Stimulated activated CD8-positive, alpha-beta memory T cell treated with anti-CD3 and anti-CD28 coated beads, Interleukin-4, amount 100 ng/mL, for 4 hours (primary cell): ENCODE measurements at regions not wholly inside any gene's neighbourhood (a gene's known extent, or its start where the extent isn't known, plus 50 kb on each side); places are given as distances from the start of the nearest gene placed in this dataset.
"Not testable (repeated sequence)": the region's sequence is repeated elsewhere in the genome, so short reads cannot be mapped to it uniquely, and the experiment has no call there.

ENCODE experiments used
- DNase-seq, 2 donors: peaks; one replicate each; pipeline ENCODE4 v3.0.0-alpha.2; 2020; ENCODE audit warnings: low read depth in 2 of 2, low spot score in 1 of 2

DNA sequence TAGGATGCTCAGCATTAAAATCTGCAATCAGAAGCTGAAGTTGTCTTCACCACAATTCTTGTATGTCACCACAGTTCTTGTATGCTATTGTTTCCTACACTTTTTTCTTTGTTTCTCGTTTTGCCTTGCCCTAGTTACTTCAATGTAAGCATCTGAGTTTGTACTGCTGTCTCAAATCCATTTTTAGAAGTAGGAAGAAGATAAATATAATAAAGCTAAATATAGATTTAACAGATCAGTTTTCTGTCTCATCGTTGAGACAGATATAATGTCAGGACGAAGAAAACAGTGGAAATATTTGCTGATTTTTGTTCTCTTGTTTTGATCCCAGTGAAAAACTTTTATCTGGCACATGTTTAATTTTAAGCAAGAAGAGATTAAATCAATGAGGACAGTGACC is 318.0 kb downstream of the QKI start:
- DNase-seq, result no peak

DNA sequence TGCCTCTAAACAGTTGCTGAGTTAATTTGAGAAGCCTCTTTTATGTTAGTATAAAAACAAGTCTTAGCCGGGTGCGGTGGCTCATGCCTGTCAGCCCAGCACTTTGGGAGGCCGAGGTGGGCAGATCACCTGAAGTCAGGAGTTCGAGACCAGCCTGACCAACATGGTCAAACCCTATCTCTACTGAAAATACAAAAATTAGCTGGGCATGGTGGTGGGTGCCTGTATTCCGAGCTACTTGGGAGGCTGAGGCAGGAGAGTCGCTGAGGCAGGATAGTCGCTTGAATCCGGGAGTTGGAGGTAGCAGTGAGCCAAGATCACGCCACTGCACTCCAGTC is 317.5 kb downstream of the QKI start:
- DNase-seq, result not testable (repeated sequence)

DNA sequence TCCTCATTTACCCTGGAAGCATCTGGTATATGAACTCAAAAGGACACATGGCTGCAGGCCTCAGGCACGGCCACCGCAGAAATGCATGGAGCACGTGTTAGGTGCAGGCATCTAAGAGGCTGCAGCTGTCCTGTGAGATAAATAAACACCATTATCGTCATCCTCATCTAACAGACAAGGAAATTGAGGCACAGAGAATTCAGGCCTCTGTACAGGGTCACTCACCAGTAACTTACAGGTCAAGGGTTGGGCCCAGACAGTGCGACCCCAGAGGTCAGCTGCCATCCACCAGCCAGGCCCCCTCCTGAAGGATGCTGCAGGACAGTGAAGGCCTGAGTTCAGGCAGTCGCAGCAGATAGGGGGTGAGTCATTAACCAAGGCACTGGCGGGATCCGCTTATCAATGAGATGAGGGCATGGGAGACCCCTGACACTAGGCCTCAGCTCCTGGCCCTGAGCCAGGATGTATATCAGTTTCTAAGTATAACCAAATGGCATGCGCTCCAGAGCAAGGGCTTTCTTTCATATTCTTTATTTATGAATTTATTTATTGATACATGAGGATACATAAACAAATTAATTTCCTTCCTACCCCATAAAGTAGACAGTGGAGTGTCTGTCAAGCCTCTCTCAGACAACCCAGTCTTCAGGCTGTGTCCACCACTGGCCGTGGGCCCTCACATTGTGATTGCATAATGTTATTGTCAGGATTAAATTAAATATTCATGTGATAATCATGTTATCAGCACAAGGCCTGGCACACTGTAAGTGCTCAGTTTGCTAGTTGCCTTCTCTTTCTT is 316.9 kb downstream of the QKI start:
- DNase-seq, result no peak

DNA sequence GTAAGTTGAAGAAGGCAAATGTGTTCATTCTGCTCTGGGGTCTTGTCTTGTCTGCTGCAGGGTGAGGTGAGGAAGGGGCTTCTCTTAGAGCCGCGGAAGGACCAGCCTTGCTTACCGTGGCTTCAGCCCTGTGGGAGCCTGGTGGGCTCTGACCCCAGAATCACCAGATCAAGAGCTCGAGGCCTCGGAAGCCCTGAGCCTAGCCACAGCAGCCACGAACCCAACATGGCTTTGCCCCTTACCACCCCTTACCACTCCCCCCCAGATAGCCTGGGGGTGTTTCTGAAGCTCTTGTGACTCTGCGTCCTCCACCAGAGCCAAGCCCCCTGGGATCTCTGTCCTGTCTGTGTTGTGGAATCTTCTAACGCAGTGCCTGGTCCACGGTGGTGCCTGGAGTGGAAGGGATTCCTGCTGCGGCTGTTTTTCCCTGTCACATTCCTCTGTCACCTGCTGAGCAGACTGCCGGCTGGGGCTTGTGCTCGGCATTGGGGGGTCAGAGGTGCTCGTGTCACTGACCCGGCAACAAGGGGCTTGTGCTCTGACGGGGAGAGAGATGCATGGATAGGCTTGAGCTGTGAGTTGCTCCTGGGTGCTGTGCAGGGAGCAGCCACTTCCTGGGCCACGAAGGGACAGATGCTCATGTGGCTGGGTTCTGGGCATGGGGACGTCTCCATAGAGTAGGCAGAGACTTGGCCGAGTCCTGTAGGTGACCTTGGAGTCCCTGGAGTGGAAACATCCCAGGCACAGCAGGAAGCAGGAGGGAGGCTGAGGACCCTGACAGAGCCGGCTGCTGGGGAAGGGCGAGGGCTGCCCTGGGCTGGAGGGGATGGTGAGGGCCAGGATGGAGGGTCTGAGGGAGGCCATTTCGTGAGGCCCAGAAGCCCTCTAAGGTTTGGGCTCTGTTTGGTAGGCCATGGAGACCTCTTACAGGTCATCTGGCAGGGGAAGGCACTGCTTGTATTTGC is 316.0 kb downstream of the QKI start:
- DNase-seq, result no peak

DNA sequence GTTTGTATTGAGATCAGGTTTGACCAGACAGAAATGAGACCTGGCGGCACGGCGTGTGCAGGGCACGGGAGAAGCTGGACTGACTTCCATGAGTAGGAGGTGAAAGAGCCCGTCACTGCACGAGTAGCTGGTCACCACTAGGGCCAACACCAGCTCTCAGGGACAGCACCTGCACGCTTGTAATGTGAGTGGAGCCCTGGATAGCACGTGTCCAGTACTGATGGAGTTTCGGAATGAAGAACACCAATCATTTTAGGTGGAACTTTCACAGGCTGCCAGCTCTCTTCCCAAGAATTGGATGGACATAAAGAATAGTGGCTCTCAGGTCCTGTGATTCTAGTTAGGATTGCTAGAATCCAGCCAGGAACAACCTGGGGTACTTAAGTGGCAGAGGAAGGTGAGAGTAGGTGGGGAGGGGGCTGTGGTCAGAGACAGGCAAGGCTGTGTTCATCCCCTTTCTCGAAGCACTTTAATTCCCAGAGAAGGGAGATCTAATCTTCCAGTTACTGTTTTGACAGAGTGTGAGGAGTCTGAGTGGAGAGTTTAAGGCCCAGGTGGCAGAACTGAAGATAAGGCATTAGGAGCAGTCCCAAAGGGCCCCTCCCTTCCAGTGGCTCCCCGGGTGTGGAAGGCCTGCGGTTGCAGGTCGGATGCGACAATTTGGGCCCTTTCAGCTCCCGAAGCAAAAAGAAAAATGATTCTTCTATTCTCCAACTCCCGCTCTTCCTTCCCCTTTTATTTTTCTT is 314.8 kb downstream of the QKI start:
- no peak for DNase-seq

DNA sequence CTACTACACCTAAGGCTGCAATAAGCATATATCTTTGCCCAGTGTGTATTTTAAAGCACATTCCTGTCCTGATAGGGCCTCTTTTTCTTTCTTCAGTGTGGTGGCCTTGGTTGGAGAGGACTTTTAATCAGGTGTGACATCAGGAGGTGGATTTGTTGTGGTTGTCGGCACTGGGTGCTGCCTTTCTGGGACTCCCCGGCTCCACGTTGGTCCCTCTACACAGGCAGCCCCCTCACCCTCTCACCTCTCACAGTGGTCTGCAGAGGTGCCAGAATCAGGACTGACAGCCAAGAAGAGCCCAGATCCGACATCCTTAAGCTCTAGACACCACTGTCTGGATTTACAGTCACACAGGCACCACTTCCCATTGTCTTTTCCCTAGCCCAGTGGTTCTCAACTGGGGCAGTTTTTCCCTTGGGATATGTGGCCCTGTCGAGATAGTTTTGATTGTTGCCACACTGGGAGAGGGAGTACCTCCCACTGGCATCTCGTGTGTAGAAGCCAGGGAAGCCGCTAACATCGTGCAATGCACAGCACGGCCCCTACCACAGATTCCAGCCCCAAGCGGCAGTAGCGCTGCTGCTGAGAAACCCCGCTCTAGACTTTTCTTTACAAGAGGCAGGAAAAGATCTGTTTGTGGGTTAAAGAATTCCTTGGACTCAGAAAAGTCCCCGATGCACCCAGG is 314.1 kb downstream of the QKI start:
- DNase-seq, result no peak

DNA sequence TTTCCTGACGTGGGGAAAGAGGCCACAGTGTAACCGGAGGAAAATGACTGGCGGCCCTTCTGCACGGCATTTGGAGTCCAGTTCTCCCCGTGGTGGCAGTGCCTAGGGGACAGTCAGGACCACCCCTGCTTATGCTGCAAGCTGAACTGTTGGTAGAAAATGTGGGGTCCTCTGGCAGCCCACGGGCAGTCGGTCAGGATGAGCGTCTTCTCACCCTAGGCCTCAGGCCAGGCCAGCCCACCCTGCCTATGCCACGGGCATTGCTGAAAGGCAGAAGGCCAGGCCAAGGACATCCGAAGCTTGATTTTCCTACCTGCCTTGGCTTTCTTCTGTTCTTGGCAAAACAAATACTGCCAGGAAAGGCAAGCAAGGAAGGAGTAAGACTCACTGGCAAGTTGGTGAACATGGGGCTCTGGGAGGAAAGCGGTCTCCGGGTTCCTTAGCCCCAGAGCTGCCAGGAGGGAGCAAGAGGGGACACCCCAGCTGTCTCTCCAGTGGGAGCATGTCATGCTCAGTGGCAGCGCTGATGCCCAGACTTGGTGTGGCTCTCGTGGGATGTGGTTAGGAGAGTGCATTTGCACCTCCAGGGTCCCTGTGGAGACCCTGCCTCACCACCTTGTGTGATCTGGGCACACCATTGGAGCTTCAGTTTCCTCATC is 311.6 kb downstream of the QKI start:
- DNase-seq, result no peak

DNA sequence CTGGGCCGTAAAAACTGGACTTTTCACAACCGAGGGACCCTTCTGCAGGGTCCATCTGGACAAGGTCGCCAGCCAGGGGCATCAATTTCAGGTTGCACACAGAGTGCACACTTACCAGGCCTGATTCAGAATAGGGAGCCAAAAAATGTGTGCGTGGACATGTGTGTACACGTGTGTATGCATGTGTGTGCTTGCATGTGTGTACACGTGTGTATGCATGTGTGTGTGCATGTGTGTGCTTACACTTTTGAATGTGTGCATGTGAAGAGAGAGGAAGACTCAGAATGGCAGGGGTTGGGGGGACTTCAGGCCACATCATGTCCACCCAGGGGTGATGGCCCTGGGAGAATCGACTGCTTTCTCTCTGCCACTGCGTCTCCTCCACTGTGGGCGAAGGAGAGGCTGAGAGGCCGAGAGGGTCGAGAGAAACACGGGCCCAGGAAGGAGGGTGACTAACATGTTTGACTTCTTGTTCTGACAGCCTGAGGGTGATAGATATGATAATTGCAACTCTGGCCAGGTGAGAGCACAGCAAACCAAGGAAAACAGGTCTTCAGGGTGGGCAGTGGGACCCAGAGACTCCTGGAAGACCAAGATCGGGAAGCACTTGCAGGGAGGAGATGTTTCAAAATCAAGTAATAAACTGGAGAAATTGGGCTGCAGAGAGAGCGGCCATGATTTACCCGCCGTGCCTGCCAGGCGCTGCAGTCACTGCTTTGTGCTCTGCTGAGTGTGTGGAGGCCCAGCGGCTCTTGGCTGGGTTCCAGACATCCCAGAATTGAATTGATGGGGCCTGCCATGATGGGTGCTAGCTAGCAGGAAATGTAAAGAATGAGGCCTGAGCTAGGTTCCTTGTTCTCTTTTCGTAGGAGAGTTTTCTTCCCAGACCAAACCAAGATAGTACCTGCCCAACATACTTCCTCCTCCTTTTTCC is 310.8 kb downstream of the QKI start:
- DNase-seq, result no peak

DNA sequence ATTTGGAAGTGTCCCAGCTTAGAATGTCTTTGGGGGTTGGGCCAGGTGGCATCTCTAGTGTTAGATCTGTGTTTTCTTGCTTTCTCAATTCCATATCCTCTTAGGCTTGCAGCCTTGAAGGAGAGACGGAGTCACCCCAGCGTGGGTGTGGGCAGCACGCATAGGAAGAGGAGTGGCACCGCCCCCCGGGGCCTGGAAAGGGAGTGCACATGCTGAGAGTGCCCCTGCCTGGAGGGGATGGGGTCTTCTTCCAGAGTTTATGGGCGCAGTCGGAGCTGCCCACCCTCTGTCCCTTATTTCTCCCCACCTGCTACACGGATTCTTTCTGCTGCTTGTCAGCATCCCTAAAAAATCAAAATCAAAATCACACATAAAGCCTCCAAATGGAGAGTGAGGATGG is 309.7 kb downstream of the QKI start:
- DNase-seq, result no peak

DNA sequence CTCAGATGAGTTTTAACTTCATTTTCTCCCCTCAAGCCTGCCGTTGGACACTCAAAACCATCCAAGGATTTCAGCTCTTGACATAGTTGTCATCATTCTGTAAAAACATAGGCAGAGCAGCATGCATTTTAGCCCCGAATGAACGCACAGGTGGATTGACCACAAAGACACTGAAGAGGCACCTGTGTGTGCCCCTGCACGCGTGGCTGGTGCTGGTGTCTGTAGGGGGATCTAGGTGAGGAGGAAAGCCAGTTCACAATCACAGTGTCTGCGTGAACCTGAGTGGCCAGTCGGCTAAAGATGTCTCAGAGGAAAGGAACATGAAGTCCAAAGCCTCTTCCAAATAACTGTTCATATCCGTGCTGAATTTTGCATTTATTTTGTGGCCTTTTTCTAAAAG is 309.2 kb downstream of the QKI start:
- DNase-seq, result no peak

DNA sequence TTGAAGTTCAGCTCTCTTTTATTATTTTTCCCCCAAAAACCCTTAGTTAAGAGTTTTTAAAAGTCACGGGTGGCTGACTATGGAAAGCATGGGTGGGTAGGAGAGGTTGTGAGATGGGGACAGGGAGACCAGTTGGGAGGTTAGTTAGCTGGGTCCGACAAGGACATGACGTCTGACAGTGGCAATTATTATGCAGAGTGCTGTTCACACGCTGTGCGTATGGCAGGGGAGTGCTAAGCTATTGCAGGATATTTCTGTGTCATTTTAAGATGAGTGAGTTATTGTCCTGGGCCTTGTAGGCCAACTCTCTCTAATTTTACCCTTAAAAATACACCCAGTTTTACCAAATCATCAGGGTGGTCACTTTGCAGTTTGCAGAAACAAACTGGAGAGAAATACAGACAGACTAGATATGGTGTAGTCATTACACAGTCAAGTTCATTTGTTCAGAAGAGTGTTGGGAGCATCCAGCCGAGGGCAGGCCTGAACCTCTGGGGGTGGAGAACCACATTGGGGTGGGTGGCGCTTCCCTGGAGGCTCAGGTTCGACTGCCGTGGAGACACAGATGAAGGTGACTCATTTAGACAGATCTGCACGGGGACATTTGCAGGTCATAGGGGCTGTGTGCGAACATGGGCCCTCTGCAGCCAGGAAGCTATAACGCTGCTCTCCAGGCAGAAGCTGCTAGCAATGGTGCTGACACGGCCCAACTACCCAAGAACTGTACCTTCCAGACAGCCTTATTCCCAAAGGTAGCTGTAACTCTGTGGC is 307.6 kb downstream of the QKI start:
- no peak for DNase-seq

DNA sequence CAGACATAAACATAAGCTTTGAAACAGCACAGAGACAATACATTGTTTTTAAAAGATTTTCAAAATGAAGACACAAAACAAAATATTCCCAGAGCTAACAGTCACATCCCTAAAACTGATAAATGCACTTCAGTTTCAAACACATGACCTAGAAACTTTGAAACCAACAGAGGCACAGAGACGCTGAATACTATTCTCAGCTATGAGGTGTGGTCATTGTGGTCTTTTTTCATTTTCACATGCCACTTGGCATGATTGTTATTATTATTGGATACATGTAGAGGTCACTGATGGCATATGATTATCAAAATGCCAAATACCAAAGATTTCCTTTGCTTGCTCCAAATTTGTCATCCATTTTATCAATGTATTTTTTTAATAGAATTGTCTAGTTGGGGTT is 306.9 kb downstream of the QKI start:
- DNase-seq, result no peak

DNA sequence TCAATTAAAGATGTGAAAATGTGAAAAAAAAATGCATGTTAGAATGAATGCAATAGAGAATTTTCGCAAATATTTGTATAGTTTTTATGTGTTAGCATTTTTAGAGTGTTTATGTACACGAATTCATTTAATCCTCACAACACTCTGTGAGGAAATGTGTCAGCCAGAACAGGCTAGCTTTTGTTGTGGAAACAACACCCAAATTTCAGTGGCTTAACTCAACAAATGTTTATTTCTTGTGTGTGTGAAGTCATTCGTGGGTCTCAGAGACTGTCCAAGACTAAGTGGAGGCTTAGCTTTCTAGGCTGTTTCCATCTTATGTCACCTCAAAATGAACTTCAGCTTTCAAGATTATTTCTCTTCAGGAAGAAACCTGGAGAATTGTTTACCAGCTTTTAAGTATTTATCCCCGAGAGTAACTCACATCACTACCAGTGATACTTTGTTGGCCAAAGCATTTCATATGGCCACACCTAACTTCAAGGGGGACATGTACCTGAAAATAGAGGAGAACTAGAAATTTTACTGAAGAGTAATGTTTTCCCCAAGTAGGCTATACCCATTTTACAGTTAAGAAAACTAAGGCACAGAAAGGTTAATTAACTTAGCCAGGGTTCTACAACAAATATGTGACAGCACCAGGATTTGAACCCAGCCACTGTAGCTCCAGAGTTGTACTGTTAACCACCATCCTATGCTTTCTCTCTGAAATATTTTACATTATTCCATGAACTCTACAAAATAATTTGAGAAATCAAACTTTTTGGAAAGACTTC is 306.1 kb downstream of the QKI start:
- DNase-seq, result no peak

DNA sequence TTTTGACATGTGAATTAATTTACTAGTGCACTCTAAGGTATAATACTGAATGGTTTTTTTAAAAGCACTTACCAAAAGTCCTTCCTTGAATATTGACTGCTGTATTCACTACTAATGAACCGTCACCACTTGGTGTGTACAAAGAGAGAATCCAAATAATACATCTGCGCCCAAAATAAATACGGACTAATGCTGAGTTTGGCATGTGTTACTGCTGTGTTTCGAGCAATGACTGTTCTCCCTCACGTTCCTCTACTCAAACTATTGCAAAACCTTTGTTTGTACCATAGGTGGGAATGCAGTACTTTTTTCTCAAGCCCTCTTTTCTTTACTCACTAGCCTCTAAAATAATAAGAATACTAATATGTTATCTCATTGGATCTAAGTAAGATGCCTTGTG is 305.5 kb downstream of the QKI start:
- DNase-seq, result no peak

DNA sequence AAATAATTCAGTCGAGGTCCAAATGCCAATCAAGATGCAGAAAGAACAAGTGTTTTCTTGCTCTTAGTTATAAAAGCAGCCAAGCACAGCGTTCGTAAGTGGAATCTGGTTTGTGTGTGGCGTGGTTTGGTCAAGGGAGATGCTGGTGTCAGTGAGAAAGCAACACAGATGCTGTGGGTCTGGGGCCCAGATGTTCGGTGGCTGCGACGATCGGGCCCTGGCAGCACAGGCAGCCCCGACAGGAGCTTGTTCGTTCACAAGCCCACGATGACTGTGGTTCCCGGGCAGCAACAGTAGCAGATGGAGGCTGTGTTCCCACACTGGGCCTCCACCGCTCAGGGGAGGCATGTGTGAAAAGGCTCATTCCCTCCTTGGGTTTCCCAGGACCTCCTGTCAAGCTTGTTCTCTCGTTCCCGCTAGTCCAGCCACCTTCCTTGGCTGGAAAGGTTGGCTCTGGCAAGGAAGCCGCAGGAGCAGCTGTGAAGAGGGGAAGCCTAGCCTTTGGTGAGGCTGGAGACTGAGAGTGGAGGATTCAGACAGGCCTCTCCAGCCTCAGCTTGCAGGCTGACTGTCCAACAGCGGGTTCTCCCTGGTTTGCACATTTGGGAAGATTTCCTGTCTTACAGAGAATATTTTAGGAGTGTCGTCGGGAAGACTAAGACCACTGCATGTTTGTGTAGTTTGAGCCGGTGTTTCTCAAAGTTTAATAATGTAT is 304.7 kb downstream of the QKI start:
- DNase-seq, result no peak

DNA sequence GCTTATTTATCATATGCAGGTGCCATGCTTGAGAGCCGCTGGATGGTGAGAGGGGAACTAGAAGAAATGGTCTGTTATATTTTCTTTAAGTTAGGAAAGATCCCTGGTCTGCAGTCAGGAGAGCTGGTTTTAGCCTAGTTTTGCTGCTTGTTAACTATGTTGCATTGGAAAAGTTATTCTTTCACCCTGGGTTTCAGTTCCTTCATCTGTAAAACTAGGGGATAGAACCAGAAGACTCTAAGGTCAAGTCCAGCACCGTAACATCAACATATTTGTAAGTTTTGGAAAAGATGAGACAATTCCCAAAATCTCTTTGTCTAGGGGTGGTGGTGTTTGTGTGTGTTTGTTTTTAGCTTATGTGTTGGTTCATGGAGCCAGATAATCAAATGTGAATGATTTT is 304.0 kb downstream of the QKI start:
- DNase-seq, result no peak

DNA sequence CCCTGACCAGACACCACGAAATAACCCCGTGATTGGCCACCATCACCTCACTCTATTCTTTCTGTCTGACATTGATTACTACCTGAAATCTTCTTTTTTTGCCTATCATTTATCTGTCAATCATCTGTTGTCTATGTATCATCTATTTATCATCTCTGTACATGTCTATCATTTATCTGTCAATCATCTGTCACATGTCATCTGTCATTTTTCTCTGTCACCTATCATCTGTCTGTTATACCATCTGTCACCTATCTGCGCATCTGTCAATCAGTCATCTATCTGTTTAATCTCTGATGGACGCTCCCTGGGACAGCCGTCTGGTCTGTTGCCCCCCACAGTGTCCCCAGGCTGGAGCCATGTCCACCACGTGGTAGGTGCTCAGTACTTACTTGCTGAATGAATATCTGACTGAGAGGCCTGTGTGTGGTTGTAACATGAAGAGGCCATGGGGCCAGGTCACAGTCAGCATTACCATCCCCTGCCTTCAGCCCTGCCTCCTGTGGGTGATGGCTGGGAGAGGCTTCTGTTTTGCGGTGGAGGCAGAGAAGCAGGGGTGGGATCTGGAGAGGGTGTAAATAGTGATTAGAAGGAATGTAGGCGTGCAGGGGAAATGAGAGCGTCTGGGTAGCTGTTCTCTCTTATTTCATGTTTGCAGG is 302.7 kb downstream of the QKI start:
- DNase-seq, result no peak
